DOHH2 (cell line): ENCODE measurements at regions not wholly inside any gene's neighbourhood (a gene's known extent, or its start where the extent isn't known, plus 50 kb on each side); places are given as distances from the start of the nearest gene placed in this dataset.

Experiments used
- H3F3A ChIP-seq: fragments of 200-600 bp; sonication (generic), shearing (Covaris generic); 2 replicates; pipeline ENCODE4 v1.6.0; 2016; ENCODE audit warnings: antibody characterized with exemption, mild to moderate bottlenecking; ENCODE audit not compliant: control insufficient read depth, insufficient read depth
- H3K27ac ChIP-seq: fragments of 200-600 bp; sonication (generic); 2 replicates; pipeline ENCODE4 v1.5.1; 2014; ENCODE audit warnings: low read depth, mild to moderate bottlenecking, low read length, moderate library complexity
- H3K27me3 ChIP-seq: fragments of 200-600 bp; sonication (generic); 2 replicates; pipeline ENCODE4 v1.6.1; 2014; ENCODE audit warnings: mild to moderate bottlenecking, low read length, mixed read lengths; ENCODE audit not compliant: control insufficient read depth
- H3K36me3 ChIP-seq: fragments of 200-600 bp; sonication (generic); 2 replicates; pipeline ENCODE4 v1.6.1; 2014; ENCODE audit warnings: mild to moderate bottlenecking, low read length, moderate library complexity, mixed read lengths; ENCODE audit not compliant: control insufficient read depth
- H3K4me1 ChIP-seq: fragments of 200-600 bp; sonication (generic); 2 replicates; pipeline ENCODE4 v1.6.1; 2014; ENCODE audit warnings: mild to moderate bottlenecking, low read length, mixed read lengths; ENCODE audit not compliant: control insufficient read depth
- H3K4me2 ChIP-seq: fragments of 200-600 bp; sonication (generic); 2 replicates; pipeline ENCODE4 v1.6.0; 2014; ENCODE audit warnings: mild to moderate bottlenecking, low read length, moderate library complexity
- H3K4me3 ChIP-seq: fragments of 200-600 bp; sonication (generic); 2 replicates; pipeline ENCODE4 v1.5.1; 2014; ENCODE audit warnings: mild to moderate bottlenecking, low read length, mixed read lengths
- H3K79me2 ChIP-seq: fragments of 200-600 bp; sonication (generic); 2 replicates; pipeline ENCODE4 v1.6.1; 2014; ENCODE audit warnings: mild to moderate bottlenecking, low read length, mixed read lengths; ENCODE audit not compliant: control insufficient read depth
- H3K9me2 ChIP-seq: fragments of 200-600 bp; sonication (generic); replicated peaks from 2 replicates; pipeline ENCODE4 v1.6.1; 2014; ENCODE audit warnings: mild to moderate bottlenecking, low read length, mixed read lengths; ENCODE audit not compliant: control insufficient read depth
- H3K9me3 ChIP-seq: fragments of 200-600 bp; sonication (generic); 2 replicates; pipeline ENCODE4 v1.6.1; 2014; ENCODE audit warnings: antibody characterized with exemption, low read length, mixed read lengths; ENCODE audit not compliant: control insufficient read depth, insufficient read depth
- H4K20me1 ChIP-seq: fragments of 200-600 bp; sonication (generic); 2 replicates; pipeline ENCODE4 v1.6.0; 2014; ENCODE audit warnings: low read depth, mild to moderate bottlenecking, antibody characterized with exemption, low read length, moderate library complexity; ENCODE audit not compliant: control insufficient read depth, insufficient read depth
- CTCF ChIP-seq: fragments of 200-600 bp; sonication (generic); IDR thresholded peaks from one replicate; pipeline ENCODE4 v1.5.1; 2014; ENCODE audit warnings: antibody characterized with exemption, mild to moderate bottlenecking, low read depth, low read length; ENCODE audit not compliant: poor library complexity, severe bottlenecking
- EZH2phosphoT487 ChIP-seq: fragments of 200-600 bp; sonication (generic); IDR thresholded peaks from 2 replicates; pipeline ENCODE4 v1.6.1; 2017; ENCODE audit warnings: borderline replicate concordance, mild to moderate bottlenecking, antibody characterized with exemption, low read length, moderate library complexity, mixed read lengths

- H3K27me3 ChIP-seq: peaks cover 12% of the 10 kb centered on the region
Measured at GRCh38 chr15:88714782-88715372, 76.1 kb downstream of the ISG20 start.

GRCh38 chr15:88716543-88717381 is 77.9 kb downstream of the ISG20 start:
- Histone ChIP-seq H3K9me2 (no peaks in the 10 kb centered on the region), H3K4me3 (no peak overlapping the region), H3K4me1 (peaks cover 38% of the 10 kb centered on the region), H3K27me3 (peaks cover 10% of the 10 kb centered on the region), H3K79me2 (no peaks in the 10 kb centered on the region), H3K27ac (no peak overlapping the region), H3K36me3 (no peaks in the 10 kb centered on the region), H4K20me1 (no peaks in the 10 kb centered on the region), H3F3A (no peaks in the 10 kb centered on the region), H3K4me2 (no peak overlapping the region), H3K9me3 (no peaks in the 10 kb centered on the region)
- no peak for TF ChIP-seq CTCF
- TF ChIP-seq EZH2phosphoT487: no peak

More at GRCh38 chr15:88714782-88715372, 76.1 kb downstream of the ISG20 start:
- Histone ChIP-seq H3K4me2 (peak overlapping the region; percentile 26), H3K4me3 (no peak overlapping the region), H3K27ac (no peak overlapping the region), H3K9me3 (no peaks in the 10 kb centered on the region), H4K20me1 (no peaks in the 10 kb centered on the region), H3K9me2 (no peaks in the 10 kb centered on the region), H3K79me2 (no peaks in the 10 kb centered on the region), H3K4me1 (peaks cover 32% of the 10 kb centered on the region), H3F3A (no peaks in the 10 kb centered on the region), H3K36me3 (no peaks in the 10 kb centered on the region)
- no peak for TF ChIP-seq CTCF
- TF ChIP-seq EZH2phosphoT487: no peak

GRCh38 chr15:88717382-88718031 is 78.7 kb downstream of the ISG20 start:
- no peak for TF ChIP-seq EZH2phosphoT487
- no peak for TF ChIP-seq CTCF
- Histone ChIP-seq H3F3A (no peaks in the 10 kb centered on the region), H3K4me3 (no peak overlapping the region), H4K20me1 (no peaks in the 10 kb centered on the region), H3K79me2 (no peaks in the 10 kb centered on the region), H3K27ac (no peak overlapping the region), H3K9me3 (no peaks in the 10 kb centered on the region), H3K9me2 (no peaks in the 10 kb centered on the region), H3K27me3 (peaks cover 9% of the 10 kb centered on the region), H3K4me2 (no peak overlapping the region), H3K36me3 (no peaks in the 10 kb centered on the region), H3K4me1 (peaks cover 38% of the 10 kb centered on the region)
